ENCODE measurements at regions not wholly inside any gene's neighbourhood (a gene's known extent, or its start where the extent isn't known, plus 50 kb on each side); places are given as distances from the start of the nearest gene placed in this dataset.

DNA sequence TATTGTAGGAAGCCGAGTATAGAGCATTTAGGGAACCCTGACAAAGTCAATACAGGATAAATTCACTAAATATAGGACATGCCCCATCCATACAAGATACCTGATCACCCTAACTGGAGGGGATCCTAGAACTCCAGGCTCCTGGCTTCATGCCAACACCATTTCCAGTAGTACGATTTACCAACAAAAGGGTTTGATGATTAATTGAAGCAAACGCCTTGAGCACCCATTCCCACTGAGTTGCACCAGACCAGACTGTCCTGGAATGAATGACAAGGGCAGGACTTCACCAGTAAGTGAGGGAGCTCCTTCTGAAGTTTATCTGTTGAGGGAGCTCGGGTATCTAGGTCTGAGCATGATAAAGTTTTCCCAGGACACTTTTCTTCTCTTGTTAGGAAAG lies 327.2 kb upstream of the MSX2 start:
- TF ChIP-seq ZNF565 (CRISPR knock-in tag; conservative IDR thresholded peaks at IDR 0.05; ENCODE audit: low read depth) (no peak), RARB (CRISPR knock-in tag; IDR thresholded peaks at IDR 0.05) (no peak), ZFP3 (CRISPR knock-in tag; IDR thresholded peaks at IDR 0.05) (no peak), ZNF70 (CRISPR knock-in tag; IDR thresholded peaks at IDR 0.05) (no peak), OSR1 (CRISPR knock-in tag; IDR thresholded peaks at IDR 0.05) (no peak), ZFP30 (CRISPR knock-in tag; IDR thresholded peaks at IDR 0.05) (no peak), ZNF8 (CRISPR knock-in tag; IDR thresholded peaks at IDR 0.05) (no peak), ISL1 (CRISPR knock-in tag; IDR thresholded peaks at IDR 0.05) (no peak), ARNTL (CRISPR knock-in tag; IDR thresholded peaks at IDR 0.05; ENCODE audit: borderline replicate concordance, low read depth) (no peak)
- TF ChIP-seq, protein P1, sequence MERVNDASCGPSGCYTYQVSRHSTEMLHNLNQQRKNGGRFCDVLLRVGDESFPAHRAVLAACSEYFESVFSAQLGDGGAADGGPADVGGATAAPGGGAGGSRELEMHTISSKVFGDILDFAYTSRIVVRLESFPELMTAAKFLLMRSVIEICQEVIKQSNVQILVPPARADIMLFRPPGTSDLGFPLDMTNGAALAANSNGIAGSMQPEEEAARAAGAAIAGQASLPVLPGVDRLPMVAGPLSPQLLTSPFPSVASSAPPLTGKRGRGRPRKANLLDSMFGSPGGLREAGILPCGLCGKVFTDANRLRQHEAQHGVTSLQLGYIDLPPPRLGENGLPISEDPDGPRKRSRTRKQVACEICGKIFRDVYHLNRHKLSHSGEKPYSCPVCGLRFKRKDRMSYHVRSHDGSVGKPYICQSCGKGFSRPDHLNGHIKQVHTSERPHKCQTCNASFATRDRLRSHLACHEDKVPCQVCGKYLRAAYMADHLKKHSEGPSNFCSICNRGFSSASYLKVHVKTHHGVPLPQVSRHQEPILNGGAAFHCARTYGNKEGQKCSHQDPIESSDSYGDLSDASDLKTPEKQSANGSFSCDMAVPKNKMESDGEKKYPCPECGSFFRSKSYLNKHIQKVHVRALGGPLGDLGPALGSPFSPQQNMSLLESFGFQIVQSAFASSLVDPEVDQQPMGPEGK (CRISPR knock-in tag; IDR thresholded peaks at IDR 0.05; ENCODE audit: borderline replicate concordance) = no peak
- TF ChIP-seq, protein P2, sequence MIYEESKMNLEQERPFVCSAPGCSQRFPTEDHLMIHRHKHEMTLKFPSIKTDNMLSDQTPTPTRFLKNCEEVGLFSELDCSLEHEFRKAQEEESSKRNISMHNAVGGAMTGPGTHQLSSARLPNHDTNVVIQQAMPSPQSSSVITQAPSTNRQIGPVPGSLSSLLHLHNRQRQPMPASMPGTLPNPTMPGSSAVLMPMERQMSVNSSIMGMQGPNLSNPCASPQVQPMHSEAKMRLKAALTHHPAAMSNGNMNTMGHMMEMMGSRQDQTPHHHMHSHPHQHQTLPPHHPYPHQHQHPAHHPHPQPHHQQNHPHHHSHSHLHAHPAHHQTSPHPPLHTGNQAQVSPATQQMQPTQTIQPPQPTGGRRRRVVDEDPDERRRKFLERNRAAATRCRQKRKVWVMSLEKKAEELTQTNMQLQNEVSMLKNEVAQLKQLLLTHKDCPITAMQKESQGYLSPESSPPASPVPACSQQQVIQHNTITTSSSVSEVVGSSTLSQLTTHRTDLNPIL (CRISPR knock-in tag; IDR thresholded peaks at IDR 0.05; ENCODE audit: low read depth) = no peak
- TF ChIP-seq, protein P3, sequence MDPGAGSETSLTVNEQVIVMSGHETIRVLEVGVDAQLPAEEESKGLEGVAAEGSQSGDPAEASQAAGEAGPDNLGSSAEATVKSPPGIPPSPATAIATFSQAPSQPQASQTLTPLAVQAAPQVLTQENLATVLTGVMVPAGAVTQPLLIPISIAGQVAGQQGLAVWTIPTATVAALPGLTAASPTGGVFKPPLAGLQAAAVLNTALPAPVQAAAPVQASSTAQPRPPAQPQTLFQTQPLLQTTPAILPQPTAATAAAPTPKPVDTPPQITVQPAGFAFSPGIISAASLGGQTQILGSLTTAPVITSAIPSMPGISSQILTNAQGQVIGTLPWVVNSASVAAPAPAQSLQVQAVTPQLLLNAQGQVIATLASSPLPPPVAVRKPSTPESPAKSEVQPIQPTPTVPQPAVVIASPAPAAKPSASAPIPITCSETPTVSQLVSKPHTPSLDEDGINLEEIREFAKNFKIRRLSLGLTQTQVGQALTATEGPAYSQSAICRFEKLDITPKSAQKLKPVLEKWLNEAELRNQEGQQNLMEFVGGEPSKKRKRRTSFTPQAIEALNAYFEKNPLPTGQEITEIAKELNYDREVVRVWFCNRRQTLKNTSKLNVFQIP (CRISPR knock-in tag; IDR thresholded peaks at IDR 0.05; ENCODE audit: borderline replicate concordance, low read depth) = no peak

All from SK-N-SH treated with all-trans-retinoic acid at 6 μM for 48 hours (cell line).